ENCODE measurements at regions not wholly inside any gene's neighbourhood (a gene's known extent, or its start where the extent isn't known, plus 50 kb on each side); places are given as distances from the start of the nearest gene placed in this dataset.

DNA sequence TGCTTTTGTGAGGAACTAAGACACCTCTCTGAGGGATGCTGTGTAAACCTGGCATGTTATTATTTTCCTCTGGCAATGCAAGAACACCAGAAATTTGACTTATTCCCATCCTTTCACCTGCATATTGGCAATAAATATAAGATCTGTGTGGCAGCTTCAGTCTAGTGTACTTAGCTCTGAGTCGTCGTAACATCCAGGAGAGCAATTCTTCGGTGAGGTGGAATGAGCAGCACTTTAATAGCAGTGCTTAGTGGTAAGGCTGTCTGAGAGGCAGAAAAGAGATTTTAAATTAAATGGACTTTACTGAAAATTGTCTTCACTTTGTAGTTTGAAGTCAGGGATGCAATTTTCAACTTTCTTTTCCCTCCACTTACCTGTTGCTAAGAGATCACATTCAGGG lies 344.9 kb downstream of the PCDH7 start:
- TF ChIP-seq, protein P1, sequence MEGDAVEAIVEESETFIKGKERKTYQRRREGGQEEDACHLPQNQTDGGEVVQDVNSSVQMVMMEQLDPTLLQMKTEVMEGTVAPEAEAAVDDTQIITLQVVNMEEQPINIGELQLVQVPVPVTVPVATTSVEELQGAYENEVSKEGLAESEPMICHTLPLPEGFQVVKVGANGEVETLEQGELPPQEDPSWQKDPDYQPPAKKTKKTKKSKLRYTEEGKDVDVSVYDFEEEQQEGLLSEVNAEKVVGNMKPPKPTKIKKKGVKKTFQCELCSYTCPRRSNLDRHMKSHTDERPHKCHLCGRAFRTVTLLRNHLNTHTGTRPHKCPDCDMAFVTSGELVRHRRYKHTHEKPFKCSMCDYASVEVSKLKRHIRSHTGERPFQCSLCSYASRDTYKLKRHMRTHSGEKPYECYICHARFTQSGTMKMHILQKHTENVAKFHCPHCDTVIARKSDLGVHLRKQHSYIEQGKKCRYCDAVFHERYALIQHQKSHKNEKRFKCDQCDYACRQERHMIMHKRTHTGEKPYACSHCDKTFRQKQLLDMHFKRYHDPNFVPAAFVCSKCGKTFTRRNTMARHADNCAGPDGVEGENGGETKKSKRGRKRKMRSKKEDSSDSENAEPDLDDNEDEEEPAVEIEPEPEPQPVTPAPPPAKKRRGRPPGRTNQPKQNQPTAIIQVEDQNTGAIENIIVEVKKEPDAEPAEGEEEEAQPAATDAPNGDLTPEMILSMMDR (IDR thresholded peaks at IDR 0.05; ENCODE audit: control extremely low read depth in 1 of 3, insufficient read depth in 1 of 3, low read depth in 1 of 3, low read length in 3 of 3), result no peak
- TF ChIP-seq HDAC6 (IDR thresholded peaks at IDR 0.05; ENCODE audit: low read depth, low read length), result no peak
- TF ChIP-seq, protein P2, sequence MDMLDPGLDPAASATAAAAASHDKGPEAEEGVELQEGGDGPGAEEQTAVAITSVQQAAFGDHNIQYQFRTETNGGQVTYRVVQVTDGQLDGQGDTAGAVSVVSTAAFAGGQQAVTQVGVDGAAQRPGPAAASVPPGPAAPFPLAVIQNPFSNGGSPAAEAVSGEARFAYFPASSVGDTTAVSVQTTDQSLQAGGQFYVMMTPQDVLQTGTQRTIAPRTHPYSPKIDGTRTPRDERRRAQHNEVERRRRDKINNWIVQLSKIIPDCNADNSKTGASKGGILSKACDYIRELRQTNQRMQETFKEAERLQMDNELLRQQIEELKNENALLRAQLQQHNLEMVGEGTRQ (IDR thresholded peaks at IDR 0.05; ENCODE audit: low read length), result no peak
- TF ChIP-seq JUND (IDR thresholded peaks at IDR 0.05; ENCODE audit: low read length), result no peak
